Smooth muscle cell (in vitro differentiated cells): ENCODE measurements at regions not wholly inside any gene's neighbourhood (a gene's known extent, or its start where the extent isn't known, plus 50 kb on each side); places are given as distances from the start of the nearest gene placed in this dataset.

Experiments used
- DNase-seq: peaks from one replicate; lab custom pipeline; 2025; ENCODE audit not compliant: unreplicated experiment; lab: John Stamatoyannopoulos, UW
- H2AFZ ChIP-seq: fragments of 200-600 bp; sonication (generic); 2 replicates; pipeline ENCODE4 v1.6.0; 2016; ENCODE audit warnings: antibody characterized with exemption, low read depth, mild to moderate bottlenecking
- H3F3A ChIP-seq: fragments of 200-600 bp; sonication (generic); 2 replicates; pipeline ENCODE4 v1.6.0; 2017; ENCODE audit warnings: antibody characterized with exemption, low read depth
- H3K27ac ChIP-seq: fragments of 200-600 bp; sonication (generic); 2 replicates; pipeline ENCODE4 v1.5.1; 2016; ENCODE audit warnings: low read depth, mild to moderate bottlenecking
- H3K27me3 ChIP-seq: fragments of 200-600 bp; sonication (generic); 2 replicates; pipeline ENCODE4 v1.6.1; 2016; ENCODE audit warnings: low read depth, mild to moderate bottlenecking
- H3K36me3 ChIP-seq: fragments of 200-600 bp; sonication (generic); 2 replicates; pipeline ENCODE4 v1.5.1; 2016; ENCODE audit warnings: low read depth
- H3K4me1 ChIP-seq: fragments of 200-600 bp; sonication (generic); 2 replicates; pipeline ENCODE4 v1.5.1; 2016; ENCODE audit warnings: low read depth
- H3K4me2 ChIP-seq: fragments of 200-600 bp; sonication (generic); 2 replicates; pipeline ENCODE4 v1.6.0; 2016; ENCODE audit warnings: mild to moderate bottlenecking
- H3K4me3 ChIP-seq: fragments of 200-600 bp; sonication (generic); 2 replicates; pipeline ENCODE4 v1.5.1; 2016; ENCODE audit warnings: mild to moderate bottlenecking
- H3K79me2 ChIP-seq: fragments of 200-600 bp; sonication (generic); 2 replicates; pipeline ENCODE4 v1.6.0; 2016; ENCODE audit warnings: low read depth, mild to moderate bottlenecking
- H3K9ac ChIP-seq: fragments of 200-600 bp; sonication (generic); 2 replicates; pipeline ENCODE4 v1.6.0; 2016; ENCODE audit warnings: low read depth
- H3K9me3 ChIP-seq: fragments of 200-600 bp; sonication (generic); replicated peaks from 2 replicates; pipeline ENCODE4 v1.5.1; 2016; ENCODE audit warnings: low read depth
- H4K20me1 ChIP-seq: fragments of 200-600 bp; sonication (generic); 2 replicates; pipeline ENCODE4 v1.6.0; 2016; ENCODE audit warnings: low read depth
- CTCF ChIP-seq: fragments of 200-600 bp; sonication (generic); IDR thresholded peaks from 2 replicates; pipeline ENCODE4 v1.5.1; 2017; ENCODE audit warnings: borderline replicate concordance, mild to moderate bottlenecking, antibody characterized with exemption; ENCODE audit not compliant: insufficient read depth, poor library complexity, severe bottlenecking
- WGBS: methylation state at CpG from one replicate; pipeline ENCODE4 v1.1.7; 2016; ENCODE audit warnings: low lambda C conversion rate; 5-methylcytosine and 5-hydroxymethylcytosine counted together

- no peak overlapping the region for H2AFZ ChIP-seq
- no peaks in the 10 kb centered on the region for H4K20me1 ChIP-seq
- no peaks in the 10 kb centered on the region for H3F3A ChIP-seq
- H3K9me3 ChIP-seq = no peaks in the 10 kb centered on the region
- 97% methylated on average over 1 of the region's 1 CpG for WGBS
- H3K36me3 ChIP-seq = no peaks in the 10 kb centered on the region
- no peak overlapping the region for H3K4me3 ChIP-seq
- no peaks in the 10 kb centered on the region for H3K4me1 ChIP-seq
- H3K4me2 ChIP-seq = no peak overlapping the region
- DNase-seq = no peak
- no peak overlapping the region for H3K9ac ChIP-seq
- H3K27me3 ChIP-seq = no peaks in the 10 kb centered on the region
- no peak overlapping the region for H3K27ac ChIP-seq
- TF ChIP-seq CTCF = no peak
- H3K79me2 ChIP-seq = no peaks in the 10 kb centered on the region
These were observed 87.4 kb upstream of the PCDH7 start for GRCh38 chr4:30632751-30633150.

GRCh38 chr4:30641345-30641744 is 78.8 kb upstream of the PCDH7 start:
- no peaks in the 10 kb centered on the region for H3K36me3 ChIP-seq
- H2AFZ ChIP-seq = no peak overlapping the region
- H3K4me2 ChIP-seq = no peak overlapping the region
- no peak for DNase-seq
- H3K79me2 ChIP-seq = no peaks in the 10 kb centered on the region
- H3F3A ChIP-seq = no peaks in the 10 kb centered on the region
- no peak overlapping the region for H3K27ac ChIP-seq
- no peaks in the 10 kb centered on the region for H4K20me1 ChIP-seq
- H3K27me3 ChIP-seq = no peaks in the 10 kb centered on the region
- H3K9ac ChIP-seq = no peak overlapping the region
- 88% methylated on average over 1 of the region's 1 CpG for WGBS
- no peaks in the 10 kb centered on the region for H3K4me1 ChIP-seq
- TF ChIP-seq CTCF = no peak
- no peak overlapping the region for H3K4me3 ChIP-seq
- H3K9me3 ChIP-seq = no peaks in the 10 kb centered on the region

- Histone ChIP-seq H4K20me1 (no peaks in the 10 kb centered on the region), H3K4me3 (no peak overlapping the region), H3K36me3 (no peaks in the 10 kb centered on the region), H3K9ac (no peak overlapping the region), H3K27me3 (no peaks in the 10 kb centered on the region), H3F3A (no peaks in the 10 kb centered on the region), H3K4me1 (no peaks in the 10 kb centered on the region), H3K27ac (no peak overlapping the region), H2AFZ (no peak overlapping the region), H3K4me2 (no peak overlapping the region), H3K79me2 (no peaks in the 10 kb centered on the region), H3K9me3 (no peaks in the 10 kb centered on the region)
- TF ChIP-seq CTCF = no peak
- 75% methylated on average over 1 of the region's 1 CpG for WGBS
- DNase-seq = no peak
These were observed 77.6 kb upstream of the PCDH7 start for GRCh38 chr4:30642567-30642966.

GRCh38 chr4:30653291-30653690 is 66.9 kb upstream of the PCDH7 start:
- H4K20me1 ChIP-seq = no peaks in the 10 kb centered on the region
- no peak overlapping the region for H3K4me3 ChIP-seq
- H3F3A ChIP-seq = no peaks in the 10 kb centered on the region
- no peak overlapping the region for H3K9ac ChIP-seq
- H2AFZ ChIP-seq = no peak overlapping the region
- H3K36me3 ChIP-seq = no peaks in the 10 kb centered on the region
- H3K4me2 ChIP-seq = no peak overlapping the region
- no peaks in the 10 kb centered on the region for H3K79me2 ChIP-seq
- no peak for DNase-seq
- H3K27me3 ChIP-seq = no peaks in the 10 kb centered on the region
- no peaks in the 10 kb centered on the region for H3K4me1 ChIP-seq
- TF ChIP-seq CTCF = no peak
- H3K27ac ChIP-seq = no peak overlapping the region
- 84% methylated on average over 1 of the region's 1 CpG for WGBS
- no peaks in the 10 kb centered on the region for H3K9me3 ChIP-seq
